HPDE6-E6E7 (cell line): ENCODE measurements at regions not wholly inside any gene's neighbourhood (a gene's known extent, or its start where the extent isn't known, plus 50 kb on each side); places are given as distances from the start of the nearest gene placed in this dataset.

Experiments used
- DNase-seq: peaks from one replicate; pipeline ENCODE4 v3.0.0; 2011; ENCODE audit warnings: missing footprints; ENCODE audit errors: extremely low spot score

DNA sequence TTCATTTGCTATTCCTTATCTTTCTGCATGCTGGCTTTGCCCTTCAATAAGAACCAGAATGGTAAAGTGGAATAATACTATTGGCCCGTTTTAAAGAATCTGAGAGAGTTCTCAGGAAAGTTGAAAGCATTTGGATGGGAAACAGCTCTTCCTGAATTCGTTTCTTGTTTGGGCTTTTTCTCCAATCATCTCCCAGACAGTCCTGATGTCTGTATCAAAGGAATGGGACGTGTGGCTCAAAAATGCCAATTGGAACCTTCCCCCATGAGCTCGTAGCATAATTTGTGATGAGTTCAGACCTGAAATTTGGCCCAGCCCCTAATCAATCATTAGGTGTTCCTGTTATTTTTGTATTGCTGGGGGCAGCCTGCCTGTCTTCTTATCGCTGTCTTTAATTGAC lies 75.8 kb upstream of the BACH2 start:
- DNase-seq: no peak

DNA sequence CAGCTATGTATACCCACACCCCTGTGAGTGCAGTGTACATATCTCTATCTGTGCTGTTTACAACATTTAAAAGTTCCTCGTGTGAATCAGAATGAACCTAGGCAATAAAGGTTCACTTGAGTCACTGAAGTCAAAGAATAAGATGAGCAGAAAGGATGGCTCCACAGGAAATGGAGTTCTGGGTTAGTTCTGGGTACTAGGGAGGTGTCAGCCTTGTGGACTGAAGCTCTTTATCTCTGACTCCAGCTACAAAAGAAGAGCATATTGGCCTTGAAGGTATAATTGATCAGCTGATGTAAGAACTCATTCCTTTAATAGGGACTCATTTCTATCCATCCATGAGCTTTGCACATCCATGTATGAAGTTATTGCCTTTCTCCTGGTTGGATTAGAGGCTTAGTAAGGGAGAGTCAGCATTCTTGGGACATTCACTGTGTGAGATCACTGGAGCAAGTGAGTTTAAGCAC lies 73.9 kb upstream of the BACH2 start:
- DNase-seq: no peak

DNA sequence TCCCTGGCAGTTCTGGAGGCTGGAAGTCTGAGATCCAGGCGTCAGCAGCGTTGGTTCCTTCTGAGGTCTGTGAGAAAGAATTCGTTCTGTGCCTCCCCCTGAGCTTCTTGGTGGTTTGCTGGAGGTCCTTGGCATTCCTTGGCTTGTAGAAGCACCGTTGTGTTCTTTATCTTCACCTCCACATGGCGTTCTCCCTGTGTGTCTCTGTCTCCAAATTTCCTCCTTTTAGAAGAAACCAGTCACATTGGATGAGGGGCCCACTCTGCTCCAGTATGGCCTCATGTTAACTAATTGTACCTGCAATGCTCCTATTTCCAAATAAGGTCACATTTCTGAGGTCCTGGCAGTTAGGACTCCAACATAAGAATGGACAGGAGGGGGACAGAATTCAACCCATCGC lies 73.0 kb upstream of the BACH2 start:
- no peak for DNase-seq

DNA sequence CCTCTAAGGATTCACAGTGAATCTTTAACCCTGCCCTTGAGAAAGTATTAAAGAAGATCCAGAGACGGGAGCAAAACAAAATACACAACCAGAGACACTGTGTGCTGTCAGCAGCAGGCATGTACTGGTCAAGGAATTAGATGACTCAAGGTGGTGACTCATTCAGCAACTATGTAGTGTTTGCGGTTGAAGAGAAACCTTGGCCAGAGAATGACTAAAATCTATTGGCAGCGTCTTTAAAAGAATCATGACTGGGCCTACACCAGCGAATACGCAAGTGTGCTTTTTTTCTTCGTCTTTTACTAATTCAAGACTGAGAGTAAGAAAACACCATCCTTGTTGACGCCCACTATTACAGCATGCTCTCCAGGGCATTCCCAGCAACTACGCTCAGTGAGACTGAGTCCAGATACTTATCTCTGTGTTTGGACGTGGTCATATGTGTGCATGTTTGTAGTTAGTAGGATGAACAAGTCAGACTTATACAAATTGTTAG lies 72.4 kb upstream of the BACH2 start:
- peak; percentile 91 for DNase-seq

DNA sequence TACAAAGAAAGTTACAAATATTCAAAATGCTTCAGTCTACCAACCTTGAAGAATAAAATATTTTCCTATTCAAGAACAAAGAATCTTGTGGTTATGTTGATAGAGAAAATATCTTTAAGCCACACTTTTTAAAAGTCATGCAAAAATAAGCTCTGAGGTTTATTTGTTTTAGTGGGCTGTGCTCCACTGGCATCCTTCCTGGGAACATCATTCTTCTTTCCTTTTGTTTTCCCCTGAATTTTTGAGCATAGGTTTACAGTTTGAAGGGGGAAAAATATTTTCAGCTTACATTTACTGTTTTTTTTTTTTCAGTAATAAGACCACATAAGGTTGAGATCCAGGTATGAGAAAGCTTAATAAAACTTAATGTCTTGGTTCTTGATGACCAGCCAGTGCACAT lies 72.0 kb upstream of the BACH2 start:
- no peak for DNase-seq

DNA sequence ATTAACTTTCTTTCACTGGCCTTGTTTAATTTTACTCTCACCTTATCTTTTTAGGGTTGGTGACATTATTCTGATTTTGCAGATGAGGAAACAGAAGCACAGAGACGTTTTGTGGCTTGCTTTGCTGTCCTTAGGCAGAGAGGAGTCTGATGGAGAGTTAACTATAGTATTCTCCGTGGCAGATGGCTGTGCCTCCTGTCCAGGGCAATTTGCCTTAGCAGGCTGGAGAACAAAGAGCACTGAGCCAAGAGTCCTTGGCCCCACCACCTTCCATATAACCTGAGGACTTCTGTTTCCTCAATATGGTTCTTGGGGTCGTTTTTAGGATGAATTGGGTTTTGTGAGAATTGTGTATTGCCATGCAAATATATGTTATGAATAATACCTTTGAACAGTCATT lies 71.4 kb upstream of the BACH2 start:
- no peak for DNase-seq

DNA sequence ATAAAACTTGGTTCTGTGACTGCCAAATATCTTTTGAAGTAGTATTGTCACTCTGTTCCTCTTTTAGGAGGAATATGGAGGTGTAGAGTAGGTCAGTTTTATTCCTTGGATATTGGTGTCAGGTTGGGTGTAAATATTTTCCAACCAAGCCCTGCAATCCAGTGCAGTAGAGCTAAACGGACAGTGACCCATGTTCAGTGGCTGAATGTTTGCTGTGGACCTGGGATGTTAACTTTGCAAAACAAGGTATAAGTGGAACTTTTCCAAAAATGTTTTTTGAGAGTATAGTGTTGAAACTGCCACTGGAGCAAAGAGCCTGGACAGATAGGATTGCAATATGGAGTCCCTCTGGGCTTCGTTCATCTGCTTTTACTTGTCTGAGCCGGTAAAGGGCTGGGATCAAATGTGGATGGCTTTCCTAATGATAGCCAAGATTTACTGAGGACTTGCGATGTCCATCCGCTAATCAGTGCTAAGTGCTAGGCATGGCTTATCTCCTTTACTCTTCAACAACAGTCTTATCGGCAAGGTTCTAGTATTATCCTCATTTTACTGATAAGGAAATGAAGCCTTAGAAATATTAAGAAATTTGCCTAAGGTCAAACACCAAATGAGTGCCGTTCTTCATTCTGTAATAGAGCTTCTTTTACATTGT lies 69.0 kb upstream of the BACH2 start:
- DNase-seq: no peak

DNA sequence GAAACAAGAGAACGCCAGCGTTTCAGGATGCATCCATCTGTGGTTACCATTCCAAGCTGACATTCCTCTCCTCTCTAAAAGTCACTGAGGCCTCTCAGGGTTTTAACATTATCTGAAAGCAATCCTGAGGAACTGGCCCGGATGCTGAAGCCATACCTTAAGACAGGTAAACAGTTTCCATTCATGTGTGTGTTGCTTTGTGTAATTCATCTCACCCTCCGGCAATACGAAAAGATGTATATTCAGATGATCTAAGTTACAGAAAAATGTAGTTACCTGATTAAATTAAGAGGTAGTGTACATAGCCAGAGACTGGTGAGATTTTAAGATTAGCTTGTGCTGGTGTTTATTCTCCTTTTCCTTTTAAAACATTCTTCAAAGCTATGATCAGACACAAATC lies 68.4 kb upstream of the BACH2 start:
- no peak for DNase-seq

DNA sequence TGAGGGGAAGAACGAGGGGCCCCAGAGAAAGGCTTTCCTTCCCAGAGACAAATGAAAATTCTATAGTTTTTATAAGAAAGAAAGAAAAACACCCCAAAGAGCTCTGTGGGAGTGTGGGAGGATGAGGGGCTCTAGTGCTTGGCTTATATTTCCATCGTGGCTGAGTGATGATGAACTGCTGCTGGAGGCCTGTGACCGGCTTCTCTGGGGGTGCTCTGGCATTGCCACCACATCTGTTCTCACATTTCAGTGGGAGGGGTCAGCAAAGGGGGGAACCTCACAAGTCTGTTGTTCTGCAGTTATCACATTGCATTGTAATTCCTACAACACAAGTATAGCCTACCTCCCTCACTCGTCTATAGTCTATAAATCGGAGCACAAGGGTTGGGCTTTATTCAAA lies 67.6 kb upstream of the BACH2 start:
- DNase-seq: no peak

DNA sequence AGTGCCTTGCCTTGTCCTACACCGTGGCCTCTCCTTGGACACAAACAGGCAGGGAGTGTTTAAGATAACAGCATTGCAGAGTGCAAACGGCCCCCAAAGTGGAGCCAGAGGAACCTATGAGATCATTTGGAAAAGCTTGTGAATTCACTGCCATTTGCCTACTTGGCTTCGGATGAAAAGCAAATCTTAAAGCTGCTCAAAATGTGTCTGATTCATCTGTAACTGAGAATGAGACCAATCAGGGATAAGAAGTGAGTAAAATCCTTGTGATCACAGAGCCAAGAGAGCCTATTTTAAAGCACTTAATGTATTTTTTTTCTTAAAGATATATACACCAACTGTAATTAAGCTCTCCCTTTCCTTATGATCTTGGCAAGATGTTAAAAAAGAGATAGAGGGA lies 65.7 kb upstream of the BACH2 start:
- DNase-seq: no peak

DNA sequence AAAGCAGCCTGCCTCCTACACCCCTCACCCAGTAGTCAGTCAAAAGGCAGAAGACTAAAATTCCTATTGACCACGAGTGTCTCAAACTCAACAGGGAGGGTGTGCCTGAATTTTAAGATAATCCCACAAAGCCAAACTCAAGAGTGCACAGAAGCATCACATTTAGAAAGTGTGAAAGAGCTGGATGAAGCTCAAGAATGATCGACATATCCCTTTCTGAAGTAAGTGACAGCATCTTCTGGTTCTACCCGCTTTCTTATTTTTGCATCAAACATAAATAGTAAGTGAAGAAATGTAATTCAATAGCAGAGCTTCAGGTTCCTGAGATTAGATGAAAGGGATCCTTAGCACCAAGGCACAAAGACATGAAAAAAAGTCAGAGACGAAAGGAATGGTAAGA lies 64.5 kb upstream of the BACH2 start:
- DNase-seq: no peak

DNA sequence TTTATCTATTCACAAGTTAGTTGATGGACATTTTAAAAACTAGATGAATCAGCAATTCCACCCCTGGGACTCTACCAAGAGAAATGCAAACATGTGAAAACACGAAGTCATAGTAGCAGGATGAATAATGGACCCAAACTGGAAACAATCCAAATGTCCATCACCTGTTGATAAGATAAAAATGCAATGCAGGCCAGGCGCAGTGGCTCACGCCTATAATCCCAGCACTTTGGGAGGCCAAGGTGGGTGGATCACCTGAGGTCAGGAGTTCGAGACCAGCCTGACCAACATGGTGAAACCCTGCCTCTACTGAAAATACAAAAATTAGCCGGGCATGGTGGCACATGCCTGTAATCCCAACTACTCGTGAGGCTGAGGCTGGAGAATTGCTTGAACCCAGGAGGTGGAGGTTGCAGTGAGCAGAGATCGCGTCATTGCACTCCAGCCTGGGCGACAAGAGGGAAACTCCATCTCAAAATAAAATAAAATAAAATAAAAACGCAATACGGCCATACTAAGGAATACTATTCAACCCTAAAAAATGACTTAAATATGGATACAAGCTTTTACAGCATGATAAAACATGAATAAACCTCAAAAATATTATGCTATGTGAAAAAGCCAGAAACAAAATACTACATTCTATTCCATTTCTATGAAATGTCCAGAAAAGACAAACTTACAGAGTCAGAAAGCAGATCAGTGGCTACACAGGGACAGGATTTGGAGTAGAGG lies 61.6 kb upstream of the BACH2 start:
- peak; percentile 58 for DNase-seq

DNA sequence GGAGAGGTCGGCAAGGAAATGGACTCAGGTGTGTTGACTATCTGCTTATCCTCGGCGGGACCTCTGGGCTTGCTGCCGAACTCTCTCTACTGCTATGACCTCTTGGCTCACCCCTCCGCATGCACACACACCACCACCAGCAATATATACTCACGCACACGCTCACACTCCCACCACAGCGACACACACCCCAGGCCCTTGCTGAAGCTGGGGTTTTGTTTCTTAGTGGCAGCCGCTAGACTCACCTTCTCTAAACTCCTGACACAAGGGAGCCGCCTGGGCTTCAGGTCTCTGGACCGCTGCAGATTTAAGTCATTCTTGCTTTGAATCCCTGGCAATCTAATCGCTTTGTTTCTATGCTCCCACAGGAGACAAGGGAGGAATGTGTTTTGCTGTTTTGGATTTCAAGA lies 59.4 kb upstream of the BACH2 start:
- DNase-seq: no peak

DNA sequence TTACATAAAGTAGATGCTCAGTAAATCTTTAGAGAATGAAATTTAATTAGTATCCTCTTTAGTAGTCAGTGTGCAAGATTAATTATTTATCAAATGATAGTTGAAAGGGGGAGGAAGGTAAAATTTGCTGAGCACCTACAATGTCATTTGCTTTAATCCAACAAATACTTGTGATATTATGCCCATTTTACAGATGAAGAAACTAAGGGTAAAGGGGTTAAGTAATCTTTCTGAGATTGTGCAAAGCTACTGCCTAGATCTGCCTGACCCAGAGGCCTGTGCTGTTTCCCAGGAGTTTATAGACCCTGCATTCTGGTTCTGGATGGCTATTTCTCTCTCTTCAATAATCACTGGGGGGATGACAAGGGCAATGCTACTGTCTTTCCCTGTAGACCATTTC lies 58.3 kb upstream of the BACH2 start:
- no peak for DNase-seq

DNA sequence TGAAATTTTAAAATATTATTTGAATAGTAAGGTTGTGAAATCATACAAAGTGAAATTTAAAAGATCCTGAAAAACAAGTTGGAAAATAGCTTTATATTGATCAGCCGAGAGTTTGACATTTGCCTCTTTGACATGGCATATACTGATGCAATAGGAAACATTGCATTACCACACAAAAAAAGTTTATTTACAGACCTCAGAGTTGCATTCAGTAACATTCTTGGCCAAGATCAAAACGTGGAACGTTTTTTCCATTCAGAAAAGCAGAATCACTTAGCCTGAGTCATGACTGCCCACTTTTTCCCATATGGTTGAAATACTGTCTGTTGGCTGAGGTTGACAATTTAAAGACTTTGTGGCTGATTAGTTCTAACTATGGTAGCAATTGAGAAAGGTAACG lies 55.1 kb upstream of the BACH2 start:
- DNase-seq: no peak

DNA sequence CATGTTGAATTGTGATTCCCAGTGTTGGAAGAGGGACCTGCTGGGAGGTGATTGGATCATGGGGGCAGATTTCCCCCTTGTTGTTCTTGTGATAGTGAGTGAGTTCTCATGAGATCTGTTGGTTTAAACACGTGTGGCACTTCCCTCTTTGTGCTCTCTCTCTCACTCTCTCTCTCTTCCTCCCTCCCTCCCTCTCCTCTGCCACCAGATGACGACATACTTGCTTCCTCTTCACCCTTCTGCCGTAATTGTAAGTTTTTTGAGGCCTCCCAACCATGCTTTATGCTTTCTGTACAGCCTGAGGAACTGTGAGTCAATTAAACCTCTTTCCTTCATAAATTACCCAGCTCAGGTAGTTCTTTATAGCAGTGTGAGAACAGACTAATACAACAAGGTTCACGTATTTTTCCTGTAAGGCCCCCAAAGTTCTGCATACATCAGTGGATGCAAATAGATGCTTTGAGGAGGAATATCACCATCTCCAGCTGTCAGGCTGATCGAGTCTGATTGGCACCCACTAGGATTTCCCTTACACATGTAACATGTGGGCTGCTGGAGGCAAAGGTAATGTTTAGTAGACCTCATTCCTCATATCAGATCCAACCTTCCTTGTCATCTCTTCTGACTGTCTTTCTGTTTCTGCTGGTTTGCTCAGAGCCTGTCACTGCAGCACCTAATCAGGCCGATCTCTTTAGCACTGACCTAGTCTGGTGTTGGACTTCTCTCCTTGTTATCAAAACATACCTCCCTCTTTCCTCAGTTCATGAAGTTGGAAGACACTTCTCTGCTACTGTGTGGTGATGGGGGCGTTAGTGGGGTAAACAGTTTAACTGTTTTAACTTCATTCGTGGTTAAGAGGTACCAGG lies 54.3 kb upstream of the BACH2 start:
- DNase-seq: no peak

DNA sequence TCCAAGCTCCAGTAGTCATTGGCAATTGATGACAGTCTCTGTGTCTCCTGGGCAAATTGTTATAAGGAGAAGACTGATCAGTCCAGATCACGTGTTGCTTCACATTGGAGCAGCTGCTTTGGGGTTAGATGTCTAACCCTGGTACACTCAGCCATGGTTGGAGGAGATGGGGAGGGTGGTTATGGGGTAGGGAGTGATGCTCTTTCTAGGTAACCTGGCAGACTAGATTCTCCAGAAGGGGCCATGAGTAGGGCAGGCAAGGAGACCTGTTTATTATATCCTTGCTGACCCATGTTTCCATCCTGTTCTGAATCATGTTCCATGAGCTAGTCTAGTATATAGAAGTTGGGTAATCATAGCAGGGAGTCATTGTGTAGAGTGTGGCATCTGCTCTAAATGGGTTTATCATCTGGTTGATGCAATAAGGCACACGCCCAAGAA lies 50.8 kb upstream of the BACH2 start:
- DNase-seq: no peak

DNA sequence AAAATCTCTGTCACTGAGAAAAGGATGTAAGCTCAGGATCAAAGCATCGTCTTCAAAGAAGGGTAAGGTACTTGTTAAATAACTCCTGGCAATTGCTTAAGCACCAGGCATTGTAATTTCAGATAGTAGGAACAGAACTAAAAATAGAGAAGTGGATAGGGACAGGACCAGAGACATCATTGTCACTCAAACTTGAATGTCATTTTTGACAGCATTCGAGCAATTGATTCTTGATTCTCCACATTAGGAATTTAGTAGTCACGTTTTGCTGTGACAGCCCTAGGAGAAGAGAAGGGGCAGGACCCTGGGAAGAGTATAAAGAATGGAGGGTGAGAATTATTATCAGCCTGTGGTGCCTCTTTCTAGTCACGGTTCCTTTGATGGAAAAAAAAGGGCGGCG lies 50.1 kb upstream of the BACH2 start:
- no peak for DNase-seq
